Hepatocyte (in vitro differentiated cells): ENCODE measurements at regions not wholly inside any gene's neighbourhood (a gene's known extent, or its start where the extent isn't known, plus 50 kb on each side); places are given as distances from the start of the nearest gene placed in this dataset.
A peak's percentile ranks its signal among the peaks of the same experiment; 100 is the strongest.

Experiments used
- DNase-seq: peaks from one replicate; pipeline ENCODE4 v3.0.0-alpha.2; 2016; ENCODE audit warnings: low spot score
- H2AFZ ChIP-seq: fragments of 200-600 bp; sonication (generic); 2 replicates; pipeline ENCODE4 v1.6.0; 2016; ENCODE audit warnings: antibody characterized with exemption, mild to moderate bottlenecking
- H3K27ac ChIP-seq: fragments of 200-600 bp; sonication (generic); 2 replicates; pipeline ENCODE4 v1.5.1; 2016; ENCODE audit warnings: mild to moderate bottlenecking
- H3K27me3 ChIP-seq: fragments of 200-600 bp; sonication (generic); 2 replicates; pipeline ENCODE4 v1.6.1; 2016
- H3K36me3 ChIP-seq: fragments of 200-600 bp; sonication (generic); replicated peaks from 2 replicates; pipeline ENCODE4 v1.5.1; 2016; ENCODE audit warnings: low read depth; ENCODE audit not compliant: insufficient read depth
- H3K4me1 ChIP-seq: fragments of 200-600 bp; sonication (generic); 2 replicates; pipeline ENCODE4 v1.5.1; 2016; ENCODE audit warnings: mild to moderate bottlenecking, moderate library complexity; ENCODE audit not compliant: insufficient read depth
- H3K4me2 ChIP-seq: fragments of 200-600 bp; sonication (generic); 2 replicates; pipeline ENCODE4 v1.6.0; 2016
- H3K4me3 ChIP-seq: fragments of 200-600 bp; sonication (generic); 2 replicates; pipeline ENCODE4 v1.5.1; 2016; ENCODE audit warnings: mild to moderate bottlenecking
- H3K79me2 ChIP-seq: fragments of 200-600 bp; sonication (generic); 2 replicates; pipeline ENCODE4 v1.6.0; 2017; ENCODE audit warnings: mild to moderate bottlenecking
- H3K9me2 ChIP-seq: fragments of 200-600 bp; sonication (generic); replicated peaks from 2 replicates; pipeline ENCODE4 v1.6.0; 2017; ENCODE audit warnings: mild to moderate bottlenecking; ENCODE audit not compliant: insufficient read depth
- H3K9me3 ChIP-seq: fragments of 200-600 bp; sonication (generic); 2 replicates; pipeline ENCODE4 v1.5.1; 2016; ENCODE audit warnings: low read depth, mild to moderate bottlenecking
- H4K20me1 ChIP-seq: fragments of 200-600 bp; sonication (generic); 2 replicates; pipeline ENCODE4 v1.6.0; 2016; ENCODE audit warnings: mild to moderate bottlenecking; ENCODE audit not compliant: insufficient read depth, poor library complexity, severe bottlenecking
- CTCF ChIP-seq: fragments of 200-600 bp; sonication (generic); IDR thresholded peaks from 2 replicates; pipeline ENCODE4 v1.5.1; 2016; ENCODE audit warnings: antibody characterized with exemption, mild to moderate bottlenecking; ENCODE audit not compliant: poor library complexity
- EZH2 ChIP-seq: fragments of 200-600 bp; sonication (generic); IDR thresholded peaks from 2 replicates; pipeline ENCODE4 v1.6.1; 2016; ENCODE audit warnings: antibody characterized with exemption, mild to moderate bottlenecking, borderline replicate concordance
- EZH2phosphoT487 ChIP-seq: fragments of 200-600 bp; sonication (generic); IDR thresholded peaks from one replicate; pipeline ENCODE4 v1.6.1; 2018; ENCODE audit warnings: antibody characterized with exemption, mild to moderate bottlenecking, low read depth, moderate library complexity; ENCODE audit not compliant: unreplicated experiment, severe bottlenecking
- WGBS: methylation state at CpG from one replicate; pipeline ENCODE4 v1.1.6; 2016; ENCODE audit warnings: low lambda C conversion rate; ENCODE audit errors: missing lambda C conversion rate; 5-methylcytosine and 5-hydroxymethylcytosine counted together

- Histone ChIP-seq H3K79me2 (no peaks in the 10 kb centered on the region), H3K4me3 (no peak overlapping the region), H3K36me3 (no peaks in the 10 kb centered on the region), H3K9me2 (no peaks in the 10 kb centered on the region), H3K27me3 (no peaks in the 10 kb centered on the region), H3K4me1 (peaks cover 8% of the 10 kb centered on the region), H4K20me1 (no peaks in the 10 kb centered on the region), H2AFZ (no peak overlapping the region), H3K27ac (peak overlapping the region; percentile 2), H3K4me2 (no peak overlapping the region), H3K9me3 (no peaks in the 10 kb centered on the region)
- WGBS = 10% methylated on average over 7 of the region's 7 CpGs
- TF ChIP-seq EZH2 = no peak
- peak; percentile 93 for TF ChIP-seq CTCF
- DNase-seq = peak; percentile 92
These were observed 334.5 kb upstream of the NOCT start for GRCh38 chr4:138680989-138681604.

GRCh38 chr4:138680256-138680655 is 335.3 kb upstream of the NOCT start:
- Histone ChIP-seq H4K20me1 (no peaks in the 10 kb centered on the region), H3K4me3 (no peak overlapping the region), H3K9me3 (no peaks in the 10 kb centered on the region), H3K27me3 (no peaks in the 10 kb centered on the region), H3K9me2 (no peaks in the 10 kb centered on the region), H3K4me2 (no peak overlapping the region), H3K36me3 (no peaks in the 10 kb centered on the region), H2AFZ (no peak overlapping the region), H3K4me1 (peaks cover 8% of the 10 kb centered on the region), H3K27ac (no peak overlapping the region), H3K79me2 (no peaks in the 10 kb centered on the region)
- TF ChIP-seq EZH2phosphoT487 = no peak
- TF ChIP-seq CTCF = no peak
- no peak for TF ChIP-seq EZH2
- 89% methylated on average over 3 of the region's 3 CpGs for WGBS
- DNase-seq = no peak

DNA sequence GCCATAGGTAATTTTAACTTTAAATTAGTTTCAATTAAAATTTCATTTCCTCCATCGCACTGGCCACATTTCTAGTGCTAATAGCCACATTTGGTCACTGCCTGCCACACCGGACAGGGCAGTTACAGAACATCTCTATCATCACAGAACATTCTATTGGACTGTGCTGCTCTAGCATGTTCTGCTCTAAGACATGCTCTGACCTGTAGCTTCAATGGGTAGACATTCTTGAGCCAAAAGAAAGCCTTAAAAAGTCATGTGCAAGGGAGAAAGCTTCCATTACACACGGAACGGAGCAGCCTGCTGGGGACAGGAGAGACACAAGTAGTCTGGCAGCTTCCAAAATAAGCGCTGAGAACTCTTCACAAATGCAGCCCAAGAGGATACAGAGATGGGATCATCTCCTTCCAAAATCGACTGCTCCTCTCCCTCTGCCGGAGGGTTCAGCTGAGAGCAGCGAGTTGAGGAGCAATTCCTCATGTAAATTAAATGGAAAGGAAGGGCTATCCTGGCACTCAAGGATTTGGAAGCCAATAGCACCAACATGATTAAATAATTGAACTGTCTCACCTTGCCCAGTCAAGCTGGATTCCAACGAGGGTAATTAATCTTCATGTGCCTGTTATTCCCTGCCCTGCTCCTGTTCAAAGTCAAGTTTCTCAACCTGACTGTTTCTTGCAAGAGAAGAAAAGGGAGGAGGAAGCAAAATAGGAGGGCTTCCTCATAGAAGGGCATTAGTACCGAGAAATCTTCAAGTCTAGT is 336.4 kb upstream of the NOCT start:
- H3K36me3 ChIP-seq = no peaks in the 10 kb centered on the region
- H3K27ac ChIP-seq = no peak overlapping the region
- WGBS = 82% methylated on average over 10 of the region's 10 CpGs
- no peak overlapping the region for H3K4me3 ChIP-seq
- no peaks in the 10 kb centered on the region for H3K9me2 ChIP-seq
- no peaks in the 10 kb centered on the region for H3K79me2 ChIP-seq
- H4K20me1 ChIP-seq = no peaks in the 10 kb centered on the region
- TF ChIP-seq CTCF (no peak), EZH2 (no peak), EZH2phosphoT487 (no peak)
- H3K27me3 ChIP-seq = no peaks in the 10 kb centered on the region
- H3K4me2 ChIP-seq = no peak overlapping the region
- peaks cover 8% of the 10 kb centered on the region for H3K4me1 ChIP-seq
- no peak overlapping the region for H2AFZ ChIP-seq
- DNase-seq = no peak
- no peaks in the 10 kb centered on the region for H3K9me3 ChIP-seq
